Cardiac fibroblast (primary cell): ENCODE measurements at regions not wholly inside any gene's neighbourhood (a gene's known extent, or its start where the extent isn't known, plus 50 kb on each side); places are given as distances from the start of the nearest gene placed in this dataset.
"Not testable (repeated sequence)": the region's sequence is repeated elsewhere in the genome, so short reads cannot be mapped to it uniquely, and the experiment has no call there.

Experiments used
- DNase-seq, 2 donors: peaks; one replicate each; pipeline versions ENCODE4 v3.0.0 to v3.0.0-alpha.2; 2010; ENCODE audit warnings: low read depth in 2 of 2
- H3K4me3 ChIP-seq, 2 donors: replicated peaks in 1 of 2; 1 replicate in 1 of 2; 2 replicates in 1 of 2; pipeline ENCODE4 v1.5.1; 2011; ENCODE audit warnings: low read depth in 2 of 2, low read length in 2 of 2, mild to moderate bottlenecking in 2 of 2, moderate library complexity in 1 of 2
- CTCF ChIP-seq: IDR thresholded peaks from one replicate; pipeline ENCODE4 v1.5.1; 2011; ENCODE audit warnings: low read depth, mild to moderate bottlenecking, low read length, inconsistent platforms

GRCh38 chr7:142503036-142503435 lies 245.2 kb upstream of the PRSS58 start:
- TF ChIP-seq CTCF, result no peak
- no peak overlapping the region for H3K4me3 ChIP-seq
- DNase-seq, result no peak

DNA sequence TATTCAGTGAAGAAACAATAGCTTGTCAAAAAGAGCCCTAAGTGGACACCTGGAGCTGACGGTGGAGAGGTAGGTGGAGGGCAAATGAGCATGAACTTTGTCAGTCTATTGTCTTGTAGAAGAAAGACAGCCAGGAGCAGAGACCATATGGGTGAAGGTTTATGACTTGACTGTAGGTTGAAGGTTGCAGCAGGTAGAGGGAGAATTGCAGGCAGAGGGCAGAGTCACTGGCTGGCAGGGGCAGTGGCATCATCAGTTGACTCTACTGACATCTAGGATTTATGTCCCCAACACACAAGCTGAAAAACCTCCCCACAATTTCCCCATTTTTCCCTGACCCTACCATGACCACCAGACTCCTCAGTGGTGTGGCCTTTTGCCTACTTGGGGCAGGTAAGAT lies 243.6 kb upstream of the PRSS58 start:
- no peak for DNase-seq
- no peak overlapping the region for H3K4me3 ChIP-seq
- TF ChIP-seq CTCF, result no peak

DNA sequence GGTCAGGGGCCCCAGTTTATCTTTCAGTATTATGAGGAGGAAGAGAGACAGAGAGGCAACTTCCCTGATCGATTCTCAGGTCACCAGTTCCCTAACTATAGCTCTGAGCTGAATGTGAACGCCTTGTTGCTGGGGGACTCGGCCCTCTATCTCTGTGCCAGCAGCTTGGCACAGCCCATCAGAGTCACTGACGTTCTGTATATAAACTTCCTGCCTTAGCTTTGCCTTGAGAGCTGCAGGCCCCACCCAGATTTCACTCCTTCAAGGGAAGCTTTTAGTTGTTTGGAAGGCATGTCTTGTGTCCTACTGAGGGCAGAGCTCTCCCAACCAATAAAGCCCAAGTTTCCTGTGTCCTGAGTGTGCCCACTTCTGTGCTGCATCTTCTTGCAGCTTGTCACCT lies 242.5 kb upstream of the PRSS58 start:
- H3K4me3 ChIP-seq, result no peak overlapping the region
- TF ChIP-seq CTCF, result no peak
- DNase-seq, result no peak

- no peak overlapping the region for H3K4me3 ChIP-seq
- no peak for DNase-seq
- TF ChIP-seq CTCF, result no peak
Observed at GRCh38 chr7:142499635-142500034, 241.8 kb upstream of the PRSS58 start.

GRCh38 chr7:142498364-142498763 lies 240.5 kb upstream of the PRSS58 start:
- DNase-seq, result peak in 1 of 2 donors; percentile 32
- no peak overlapping the region for H3K4me3 ChIP-seq
- no peak for TF ChIP-seq CTCF

DNA sequence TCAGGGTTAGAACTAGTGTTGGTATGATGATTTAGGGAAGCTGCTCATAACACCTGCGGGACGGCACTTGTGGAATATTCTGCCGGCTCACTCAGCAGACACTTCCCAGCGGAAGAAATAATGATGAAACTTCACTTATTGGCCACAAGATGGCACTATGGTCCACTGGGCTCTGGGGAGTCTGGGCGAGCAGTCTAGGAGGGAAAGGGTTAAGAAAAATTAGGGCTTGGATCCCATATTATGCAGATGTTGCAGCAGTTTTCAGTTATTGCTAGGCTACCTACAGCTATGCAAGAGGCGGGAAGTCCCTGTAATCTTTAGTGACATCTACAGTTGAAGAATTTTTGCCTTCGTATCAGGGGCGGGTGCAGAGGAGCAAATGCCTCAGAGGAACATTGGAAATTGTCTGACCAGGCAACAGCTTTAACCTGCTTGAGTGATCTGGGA lies 238.7 kb upstream of the PRSS58 start:
- H3K4me3 ChIP-seq, result no peak overlapping the region
- DNase-seq, result peak; percentile 51 to 59
- TF ChIP-seq CTCF, result peak; percentile 66

DNA sequence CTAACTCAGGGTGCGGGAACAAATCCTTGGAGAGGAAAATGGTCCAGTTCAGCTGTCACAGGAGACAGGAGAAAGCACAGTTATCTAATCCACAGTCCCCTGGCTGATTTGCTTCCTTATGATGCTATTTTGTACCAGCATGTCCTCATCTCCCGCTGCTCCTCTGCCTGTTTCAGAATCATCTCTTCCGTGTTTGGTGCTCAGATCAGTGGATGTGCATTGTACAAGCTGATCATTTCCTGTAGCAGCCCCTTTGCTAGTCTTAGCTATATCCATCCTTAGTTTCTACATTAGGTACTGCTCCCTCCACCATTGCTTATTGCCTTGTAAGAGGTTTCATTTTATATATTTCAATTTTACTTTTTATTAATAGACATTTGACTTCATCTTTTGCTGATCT lies 238.0 kb upstream of the PRSS58 start:
- not testable (repeated sequence) for DNase-seq, H3K4me3 ChIP-seq

GRCh38 chr7:142495301-142495700 lies 237.4 kb upstream of the PRSS58 start:
- DNase-seq, result peak; percentile 9 to 53
- H3K4me3 ChIP-seq, result not testable (repeated sequence)
